Mesenchymal stem cell (in vitro differentiated cells and primary cell): ENCODE measurements at regions not wholly inside any gene's neighbourhood (a gene's known extent, or its start where the extent isn't known, plus 50 kb on each side); places are given as distances from the start of the nearest gene placed in this dataset.
A peak's percentile ranks its signal among the peaks of the same experiment; 100 is the strongest.

Source experiments
- DNase-seq: peaks from one replicate; pipeline ENCODE4 v3.0.0-alpha.2; 2013
- H2AFZ ChIP-seq: one replicate; pipeline ENCODE4 v1.6.1; 2013; ENCODE audit warnings: low read depth, mild to moderate bottlenecking, control low read depth, inconsistent platforms, low read length, moderate library complexity
- H2AK5ac ChIP-seq: 2 replicates; pipeline ENCODE4 v1.6.1; 2013; ENCODE audit warnings: low read length, moderate library complexity, mild to moderate bottlenecking, inconsistent platforms; ENCODE audit not compliant: severe bottlenecking
- H2BK120ac ChIP-seq: one replicate; pipeline ENCODE4 v1.6.1; 2013; ENCODE audit warnings: low read depth, mild to moderate bottlenecking, inconsistent platforms, low read length, moderate library complexity
- H2BK12ac ChIP-seq, 2 experiments: one replicate each; pipeline ENCODE4 v1.6.1; 2013; ENCODE audit warnings: inconsistent platforms in 2 of 2, low read length in 2 of 2, mild to moderate bottlenecking in 2 of 2, moderate library complexity in 2 of 2, control low read depth in 1 of 2
- H2BK15ac ChIP-seq: one replicate; pipeline ENCODE4 v1.6.1; 2013; ENCODE audit warnings: mild to moderate bottlenecking, low read depth, inconsistent platforms; ENCODE audit not compliant: poor library complexity, severe bottlenecking
- H2BK5ac ChIP-seq: 2 replicates; pipeline ENCODE4 v1.6.1; 2013; ENCODE audit warnings: low read depth, mild to moderate bottlenecking, low read length, control low read depth, inconsistent platforms; ENCODE audit not compliant: poor library complexity, severe bottlenecking
- H3K14ac ChIP-seq, 2 experiments: one replicate each; pipeline ENCODE4 v1.6.1; 2013; ENCODE audit warnings: inconsistent platforms in 2 of 2, low read length in 2 of 2, control low read depth in 1 of 2, mild to moderate bottlenecking in 1 of 2, moderate library complexity in 1 of 2
- H3K18ac ChIP-seq, 2 experiments: one replicate each; pipeline ENCODE4 v1.6.1; 2013; ENCODE audit warnings: inconsistent platforms in 2 of 2, low read length in 2 of 2, control low read depth in 1 of 2, low read depth in 1 of 2, mild to moderate bottlenecking in 1 of 2
- H3K23ac ChIP-seq, 2 experiments: one replicate each; pipeline ENCODE4 v1.6.1; 2013; ENCODE audit warnings: inconsistent platforms in 2 of 2, low read length in 2 of 2, mild to moderate bottlenecking in 2 of 2, moderate library complexity in 2 of 2, control low read depth in 1 of 2
- H3K27ac ChIP-seq: 2 replicates; pipeline ENCODE4 v1.5.1; 2013; ENCODE audit warnings: mild to moderate bottlenecking, moderate library complexity, low read length, control low read depth, inconsistent platforms; ENCODE audit not compliant: poor library complexity, severe bottlenecking
- H3K27me3 ChIP-seq, 2 experiments: 2 replicates each; pipeline versions ENCODE4 v1.6.1 to v1.7.0; 2013; ENCODE audit warnings: low read length in 2 of 2, mild to moderate bottlenecking in 2 of 2, moderate library complexity in 2 of 2, control low read depth in 1 of 2, inconsistent platforms in 1 of 2; ENCODE audit not compliant: control insufficient read depth in 1 of 2, insufficient read depth in 1 of 2
- H3K36me3 ChIP-seq, 2 experiments: 2 replicates each; pipeline versions ENCODE4 v1.6.1 to v1.7.0; 2013; ENCODE audit warnings: low read length in 2 of 2, control low read depth in 1 of 2, inconsistent platforms in 1 of 2, low read depth in 1 of 2, mild to moderate bottlenecking in 1 of 2; ENCODE audit not compliant: insufficient read depth in 2 of 2, control insufficient read depth in 1 of 2
- H3K4ac ChIP-seq, 2 experiments: one replicate each; pipeline ENCODE4 v1.6.1; 2013; ENCODE audit warnings: inconsistent platforms in 2 of 2, low read length in 2 of 2, mild to moderate bottlenecking in 2 of 2, moderate library complexity in 2 of 2, control low read depth in 1 of 2, low read depth in 1 of 2
- H3K4me1 ChIP-seq: 2 replicates; pipeline ENCODE4 v1.6.1; 2013; ENCODE audit warnings: low read depth, low read length, control low read depth; ENCODE audit not compliant: control insufficient read depth, insufficient read depth
- H3K4me2 ChIP-seq: 2 replicates; pipeline ENCODE4 v1.6.1; 2013; ENCODE audit warnings: low read length, mild to moderate bottlenecking, inconsistent platforms; ENCODE audit not compliant: poor library complexity, severe bottlenecking
- H3K4me3 ChIP-seq, 2 experiments: 2 replicates each; pipeline versions ENCODE4 v1.5.1 to v1.7.0; 2013; ENCODE audit warnings: low read length in 2 of 2, mild to moderate bottlenecking in 2 of 2, control low read depth in 1 of 2, low read depth in 1 of 2; ENCODE audit not compliant: insufficient read depth in 1 of 2
- H3K79me1 ChIP-seq: replicated peaks from 2 replicates; pipeline ENCODE4 v1.6.1; 2013; ENCODE audit warnings: mild to moderate bottlenecking, control low read depth, low read length, inconsistent platforms; ENCODE audit not compliant: poor library complexity, severe bottlenecking
- H3K9ac ChIP-seq: 2 replicates; pipeline ENCODE4 v1.7.0; 2013; ENCODE audit warnings: mild to moderate bottlenecking, low read length, moderate library complexity
- H3K9me3 ChIP-seq: 2 replicates; pipeline ENCODE4 v1.7.0; 2013; ENCODE audit warnings: mild to moderate bottlenecking, low read length; ENCODE audit not compliant: control insufficient read depth
- H4K8ac ChIP-seq: one replicate; pipeline ENCODE4 v1.6.1; 2013; ENCODE audit warnings: inconsistent platforms, mild to moderate bottlenecking, low read length, moderate library complexity
- H4K91ac ChIP-seq: one replicate; pipeline ENCODE4 v1.6.1; 2013; ENCODE audit warnings: mild to moderate bottlenecking, low read length, inconsistent platforms
- WGBS: methylation state at CpG from one replicate; pipeline ENCODE4 v1.1.7; 2013; ENCODE audit warnings: mixed read lengths; 5-methylcytosine and 5-hydroxymethylcytosine counted together

DNA sequence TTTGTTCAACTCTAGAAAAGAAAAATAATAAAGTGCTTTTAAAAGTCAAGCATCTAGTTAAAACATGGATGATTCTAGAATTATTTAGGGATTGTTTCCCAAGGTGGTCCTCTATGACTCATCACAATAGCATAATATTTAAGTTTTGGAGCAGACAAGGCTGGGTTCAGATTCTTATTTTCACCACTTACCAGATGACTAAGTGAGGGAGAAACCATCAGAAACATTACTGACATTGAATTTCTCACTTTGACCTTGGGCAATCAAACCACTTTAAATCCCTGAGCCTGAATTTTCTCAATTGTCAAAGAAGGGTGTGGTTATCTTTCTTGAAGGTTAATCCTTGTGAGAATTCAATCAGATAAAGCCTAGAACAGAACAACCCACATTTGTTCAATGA is 102.5 kb upstream of the PTGFR start:
- H3K4me3 ChIP-seq = no peak overlapping the region
- H3K23ac ChIP-seq = no peak overlapping the region
- H2BK15ac ChIP-seq = no peak overlapping the region
- no peak overlapping the region for H2BK120ac ChIP-seq
- H3K4me1 ChIP-seq = no peaks in the 10 kb centered on the region
- no peak for DNase-seq
- no peak overlapping the region for H4K8ac ChIP-seq
- H2BK12ac ChIP-seq = no peak overlapping the region
- no peak overlapping the region for H2AK5ac ChIP-seq
- no peak overlapping the region for H3K27ac ChIP-seq
- no peak overlapping the region for H3K4ac ChIP-seq
- no peak overlapping the region for H3K4me2 ChIP-seq
- H2AFZ ChIP-seq = no peak overlapping the region
- H2BK5ac ChIP-seq = no peak overlapping the region
- H3K79me1 ChIP-seq = no peaks in the 10 kb centered on the region
- H3K18ac ChIP-seq = no peak overlapping the region
- H3K9ac ChIP-seq = no peak overlapping the region
- no peak overlapping the region for H3K14ac ChIP-seq
- H3K36me3 ChIP-seq = no peaks in the 10 kb centered on the region
- H3K27me3 ChIP-seq = no peaks in the 10 kb centered on the region
- H3K9me3 ChIP-seq = peaks cover 5% of the 10 kb centered on the region
- no peak overlapping the region for H4K91ac ChIP-seq

DNA sequence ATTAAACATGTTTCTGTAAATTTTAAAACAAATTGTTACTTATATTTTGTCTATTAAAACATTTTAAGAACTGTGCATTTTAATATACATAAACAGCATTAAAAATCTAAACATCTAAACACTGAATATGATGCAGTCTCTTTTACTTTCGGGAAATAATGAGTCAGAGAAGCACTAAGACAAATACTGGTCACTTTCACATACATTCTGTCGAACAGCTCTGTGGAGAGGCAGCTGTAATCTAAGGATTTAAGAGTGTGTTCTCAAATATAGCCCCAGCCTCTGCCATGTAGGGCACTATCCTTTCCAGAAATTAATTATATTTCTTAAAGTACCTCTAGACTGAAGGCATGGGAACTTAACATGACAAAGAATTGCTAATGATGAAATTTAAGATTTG is 89.6 kb upstream of the PTGFR start:
- Histone ChIP-seq H2BK12ac (no peak overlapping the region), H2AK5ac (no peak overlapping the region), H3K36me3 (no peaks in the 10 kb centered on the region), H3K14ac (no peak overlapping the region), H4K91ac (no peak overlapping the region), H2BK120ac (no peak overlapping the region), H3K27me3 (no peaks in the 10 kb centered on the region), H3K27ac (no peak overlapping the region), H3K4me1 (no peaks in the 10 kb centered on the region), H2BK5ac (no peak overlapping the region), H3K79me1 (no peaks in the 10 kb centered on the region), H2BK15ac (no peak overlapping the region), H2AFZ (no peak overlapping the region), H3K4me2 (no peak overlapping the region), H3K9me3 (peaks cover 15% of the 10 kb centered on the region), H3K18ac (no peak overlapping the region), H3K9ac (no peak overlapping the region), H3K23ac (no peak overlapping the region), H4K8ac (no peak overlapping the region), H3K4me3 (no peak overlapping the region), H3K4ac (no peak overlapping the region)
- DNase-seq = no peak
- 88% methylated on average over 1 of the region's 2 CpGs for WGBS

DNA sequence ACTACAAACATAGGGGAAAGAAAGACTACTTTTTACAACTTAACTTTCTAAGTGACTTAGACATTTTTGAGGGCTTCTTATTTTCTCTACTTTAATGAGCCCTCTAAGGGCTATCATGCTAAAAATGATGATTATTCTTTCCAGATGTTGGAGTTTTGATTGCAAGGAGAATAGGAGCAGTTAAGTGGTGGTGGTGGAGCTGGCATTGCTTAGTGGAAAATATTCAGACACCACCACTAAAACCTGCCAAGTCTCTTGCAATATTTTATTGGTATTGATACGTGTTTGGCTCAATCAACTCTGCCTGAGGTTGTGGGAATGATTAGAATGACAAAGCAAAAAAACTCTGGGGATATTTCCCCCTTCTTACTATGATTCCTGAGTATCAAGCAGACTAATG is 82.6 kb upstream of the PTGFR start:
- H2BK12ac ChIP-seq = no peak overlapping the region
- no peak overlapping the region for H2BK120ac ChIP-seq
- no peaks in the 10 kb centered on the region for H3K4me1 ChIP-seq
- no peak overlapping the region for H3K4ac ChIP-seq
- peak overlapping the region; percentile 77 for H3K9ac ChIP-seq
- H4K8ac ChIP-seq = no peak overlapping the region
- H3K27ac ChIP-seq = no peak overlapping the region
- H2BK5ac ChIP-seq = no peak overlapping the region
- H3K9me3 ChIP-seq = peaks cover 43% of the 10 kb centered on the region
- no peak for DNase-seq
- no CpG with 5 or more reads among the region's 1 CpG for whole genome bisulfite sequencing
- no peak overlapping the region for H3K4me2 ChIP-seq
- no peaks in the 10 kb centered on the region for H3K27me3 ChIP-seq
- no peak overlapping the region for H3K14ac ChIP-seq
- no peak overlapping the region for H3K23ac ChIP-seq
- no peak overlapping the region for H2AK5ac ChIP-seq
- no peak overlapping the region for H2AFZ ChIP-seq
- H3K79me1 ChIP-seq = no peaks in the 10 kb centered on the region
- no peak overlapping the region for H2BK15ac ChIP-seq
- no peak overlapping the region for H3K4me3 ChIP-seq
- no peaks in the 10 kb centered on the region for H3K36me3 ChIP-seq
- no peak overlapping the region for H3K18ac ChIP-seq
- H4K91ac ChIP-seq = no peak overlapping the region

DNA sequence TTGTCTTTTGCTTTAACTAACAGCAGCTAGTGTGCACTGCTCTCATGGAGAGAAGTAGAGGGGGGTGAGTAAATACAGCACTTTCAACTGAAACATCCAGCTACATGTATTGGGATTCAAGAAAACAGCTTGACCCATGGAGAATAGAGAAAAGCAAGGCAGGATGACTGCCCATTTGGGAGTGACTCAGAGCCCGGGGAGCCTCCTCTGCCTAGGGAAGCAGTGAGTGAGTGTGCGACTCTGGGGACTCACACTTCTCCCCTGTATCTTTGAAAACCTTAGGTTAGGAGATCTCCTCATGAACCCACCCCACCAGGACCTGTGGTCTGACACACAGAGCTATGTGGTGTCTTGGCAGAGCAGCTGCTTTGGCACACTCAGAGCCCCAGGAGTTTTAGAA is 82.0 kb upstream of the PTGFR start:
- Histone ChIP-seq H2BK15ac (no peak overlapping the region), H3K4me2 (no peak overlapping the region), H3K27ac (no peak overlapping the region), H4K8ac (no peak overlapping the region), H3K79me1 (no peaks in the 10 kb centered on the region), H3K27me3 (no peaks in the 10 kb centered on the region), H2BK5ac (no peak overlapping the region), H2BK120ac (no peak overlapping the region), H3K18ac (no peak overlapping the region), H3K36me3 (no peaks in the 10 kb centered on the region), H3K9me3 (peaks cover 47% of the 10 kb centered on the region), H3K9ac (peak overlapping the region; percentile 77), H4K91ac (no peak overlapping the region), H2BK12ac (no peak overlapping the region), H2AK5ac (no peak overlapping the region), H3K23ac (no peak overlapping the region), H2AFZ (no peak overlapping the region), H3K4me1 (no peaks in the 10 kb centered on the region), H3K4ac (no peak overlapping the region), H3K14ac (no peak overlapping the region), H3K4me3 (peak overlapping the region in 1 of 2 experiments; percentile 11)
- no peak for DNase-seq
- WGBS = 85% methylated on average over 2 of the region's 2 CpGs
